Tibial nerve (tissue), 4 donors: ENCODE measurements at regions not wholly inside any gene's neighbourhood (a gene's known extent, or its start where the extent isn't known, plus 50 kb on each side); places are given as distances from the start of the nearest gene placed in this dataset.

ENCODE experiments used
- DNase-seq, 2 donors: peaks; one replicate each; pipeline ENCODE4 v3.0.0-alpha.2; 2019; ENCODE audit warnings: low spot score in 2 of 2
- H3K27ac ChIP-seq, 4 donors: fragments of 200-600 bp; sonication (generic) in 3 of 4; one replicate each; pipeline ENCODE4 v1.5.1; 2017 to 2019; ENCODE audit warnings: mild to moderate bottlenecking in 1 of 4
- H3K27me3 ChIP-seq, 2 donors: fragments of 200-600 bp; sonication (generic) in 1 of 2; one replicate each; pipeline versions ENCODE4 v1.5.1 to v1.6.0; 2017 to 2019
- H3K36me3 ChIP-seq, 3 donors: fragments of 200-600 bp; sonication (generic); one replicate each; pipeline ENCODE4 v1.5.1; 2018 to 2019
- H3K4me1 ChIP-seq, 4 donors: fragments of 200-600 bp; sonication (generic) in 3 of 4; one replicate each; pipeline ENCODE4 v1.5.1; 2017 to 2019
- H3K4me3 ChIP-seq, 4 donors: fragments of 200-600 bp; sonication (generic) in 3 of 4; one replicate each; pipeline ENCODE4 v1.5.1; 2017 to 2019; ENCODE audit warnings: mild to moderate bottlenecking in 1 of 4, moderate library complexity in 1 of 4
- H3K9me3 ChIP-seq, 4 donors: fragments of 200-600 bp; sonication (generic) in 3 of 4; one replicate each; pipeline ENCODE4 v1.5.1; 2017 to 2019
- EP300 ChIP-seq, 2 donors: sonication (generic); formaldehyde crosslinking; IDR thresholded peaks; one replicate each; pipeline ENCODE4 v1.6.1; 2017; ENCODE audit warnings: antibody characterized with exemption in 2 of 2, mild to moderate bottlenecking in 1 of 2
- POLR2A ChIP-seq, 2 donors: fragments of 450-650 bp; IDR thresholded peaks; one replicate each; pipeline ENCODE4 v1.6.1; 2017; ENCODE audit warnings: antibody characterized with exemption in 2 of 2, mild to moderate bottlenecking in 2 of 2, moderate library complexity in 2 of 2
- WGBS, 2 donors: methylation state at CpG; one replicate each; pipeline ENCODE4 v1.1.5; 2018; 5-methylcytosine and 5-hydroxymethylcytosine counted together
- TF ChIP-seq, protein P1 (sequence below), 5 experiments: fragments of 200-600 bp in 3 of 5; fragments of 450-650 bp in 2 of 5; sonication (generic) in 3 of 5; IDR thresholded peaks; one replicate each; pipeline ENCODE4 v1.5.1; 2016 to 2019; ENCODE audit warnings: antibody characterized with exemption in 5 of 5, mild to moderate bottlenecking in 3 of 5, moderate library complexity in 2 of 5

DNA sequence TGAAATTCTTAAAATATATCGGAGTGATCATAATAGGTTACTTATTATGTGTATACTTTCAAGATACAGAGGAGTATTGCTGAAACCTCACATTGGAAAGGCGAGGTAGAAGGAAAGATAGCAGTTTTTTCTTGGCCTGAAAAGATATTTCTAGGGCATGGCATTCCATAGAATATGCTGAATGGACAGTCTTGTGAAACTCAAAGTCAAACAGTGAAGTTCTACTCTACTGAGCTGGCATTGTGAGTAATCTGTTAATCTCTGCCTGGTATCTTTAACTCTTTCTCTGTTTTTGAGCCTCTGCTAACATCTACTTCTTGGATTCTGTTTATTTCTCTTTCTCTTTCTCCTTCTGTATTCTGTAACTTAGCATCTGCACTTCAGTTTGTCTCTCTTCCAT, 176.3 kb upstream of the ZBTB20 start:
- Histone ChIP-seq H3K36me3 (no peaks in the 10 kb centered on the region), H3K27ac (no peak overlapping the region), H3K4me3 (no peak overlapping the region), H3K4me1 (peaks cover 0 to 5% (median 0%) of the 10 kb centered on the region in 4 donors), H3K9me3 (no peaks in the 10 kb centered on the region), H3K27me3 (no peaks in the 10 kb centered on the region)
- 42 to 57% methylated on average over 2 of the region's 2 CpGs for WGBS, 2 donors
- no peak for DNase-seq
- TF ChIP-seq, protein P1, sequence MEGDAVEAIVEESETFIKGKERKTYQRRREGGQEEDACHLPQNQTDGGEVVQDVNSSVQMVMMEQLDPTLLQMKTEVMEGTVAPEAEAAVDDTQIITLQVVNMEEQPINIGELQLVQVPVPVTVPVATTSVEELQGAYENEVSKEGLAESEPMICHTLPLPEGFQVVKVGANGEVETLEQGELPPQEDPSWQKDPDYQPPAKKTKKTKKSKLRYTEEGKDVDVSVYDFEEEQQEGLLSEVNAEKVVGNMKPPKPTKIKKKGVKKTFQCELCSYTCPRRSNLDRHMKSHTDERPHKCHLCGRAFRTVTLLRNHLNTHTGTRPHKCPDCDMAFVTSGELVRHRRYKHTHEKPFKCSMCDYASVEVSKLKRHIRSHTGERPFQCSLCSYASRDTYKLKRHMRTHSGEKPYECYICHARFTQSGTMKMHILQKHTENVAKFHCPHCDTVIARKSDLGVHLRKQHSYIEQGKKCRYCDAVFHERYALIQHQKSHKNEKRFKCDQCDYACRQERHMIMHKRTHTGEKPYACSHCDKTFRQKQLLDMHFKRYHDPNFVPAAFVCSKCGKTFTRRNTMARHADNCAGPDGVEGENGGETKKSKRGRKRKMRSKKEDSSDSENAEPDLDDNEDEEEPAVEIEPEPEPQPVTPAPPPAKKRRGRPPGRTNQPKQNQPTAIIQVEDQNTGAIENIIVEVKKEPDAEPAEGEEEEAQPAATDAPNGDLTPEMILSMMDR (IDR thresholded peaks at IDR 0.05): no peak
- TF ChIP-seq POLR2A (IDR thresholded peaks at IDR 0.05) (no peak), EP300 (IDR thresholded peaks at IDR 0.05) (no peak)

DNA sequence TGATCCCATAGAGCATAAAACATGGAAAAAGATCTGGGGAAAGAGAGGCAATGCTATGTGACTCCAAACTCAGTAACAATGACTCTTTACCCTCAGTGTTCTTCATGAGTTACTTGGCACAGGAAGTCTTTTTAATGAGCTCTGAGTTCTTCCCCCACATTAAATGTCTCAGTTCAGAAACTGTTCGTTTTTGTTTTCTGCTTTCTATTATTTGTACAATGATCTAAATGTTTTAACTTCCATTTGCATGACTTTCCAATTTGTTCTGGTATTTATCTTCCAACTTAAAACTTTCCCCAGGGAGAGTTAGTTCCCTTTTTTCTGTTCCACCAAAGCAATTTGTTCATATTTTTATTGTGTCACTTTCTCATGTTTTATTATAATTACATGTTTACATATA, 177.0 kb upstream of the ZBTB20 start:
- WGBS, 2 donors: 4 to 7% methylated on average over 1 of the region's 1 CpG

DNA sequence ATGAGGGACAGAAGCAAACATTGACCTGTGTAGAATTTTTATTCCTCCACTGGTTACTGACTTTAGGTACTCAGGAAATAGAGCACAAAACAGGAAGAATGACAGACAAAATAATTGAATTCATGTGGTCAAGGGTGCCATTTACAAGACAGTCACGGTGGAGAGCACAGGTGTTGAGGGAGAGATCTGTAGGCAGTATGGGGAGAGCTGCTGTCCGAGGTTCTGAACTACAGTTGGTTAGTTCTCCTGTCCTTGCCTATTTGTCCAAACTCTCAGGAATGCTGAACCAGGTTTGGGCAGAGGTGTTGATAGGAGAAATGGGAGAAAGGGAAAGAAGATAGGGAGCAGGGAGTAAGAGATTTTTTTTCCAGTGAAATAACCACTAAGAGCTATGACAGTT, 178.5 kb upstream of the ZBTB20 start:
- Histone ChIP-seq H3K9me3 (no peaks in the 10 kb centered on the region), H3K36me3 (no peaks in the 10 kb centered on the region), H3K27me3 (no peaks in the 10 kb centered on the region), H3K4me3 (no peak overlapping the region), H3K4me1 (peaks cover 0 to 5% (median 0%) of the 10 kb centered on the region in 4 donors), H3K27ac (no peak overlapping the region)
- TF ChIP-seq, protein P1 (IDR thresholded peaks at IDR 0.05): no peak
- TF ChIP-seq POLR2A (IDR thresholded peaks at IDR 0.05) (no peak), EP300 (IDR thresholded peaks at IDR 0.05) (no peak)
- DNase-seq: peak in 1 of 2 donors; percentile 7
- 16 to 18% methylated on average over 2 of the region's 2 CpGs for WGBS, 2 donors

More for the DNA sequence above, 177.0 kb upstream of the ZBTB20 start:
- no peaks in the 10 kb centered on the region for H3K9me3 ChIP-seq
- H3K4me1 ChIP-seq: peaks cover 0 to 5% (median 0%) of the 10 kb centered on the region in 4 donors
- H3K4me3 ChIP-seq: no peak overlapping the region
- H3K27me3 ChIP-seq: no peaks in the 10 kb centered on the region
- TF ChIP-seq POLR2A (IDR thresholded peaks at IDR 0.05) (no peak), EP300 (IDR thresholded peaks at IDR 0.05) (no peak)
- TF ChIP-seq, protein P1 (IDR thresholded peaks at IDR 0.05): no peak
- no peak for DNase-seq
- no peaks in the 10 kb centered on the region for H3K36me3 ChIP-seq
- no peak overlapping the region for H3K27ac ChIP-seq

DNA sequence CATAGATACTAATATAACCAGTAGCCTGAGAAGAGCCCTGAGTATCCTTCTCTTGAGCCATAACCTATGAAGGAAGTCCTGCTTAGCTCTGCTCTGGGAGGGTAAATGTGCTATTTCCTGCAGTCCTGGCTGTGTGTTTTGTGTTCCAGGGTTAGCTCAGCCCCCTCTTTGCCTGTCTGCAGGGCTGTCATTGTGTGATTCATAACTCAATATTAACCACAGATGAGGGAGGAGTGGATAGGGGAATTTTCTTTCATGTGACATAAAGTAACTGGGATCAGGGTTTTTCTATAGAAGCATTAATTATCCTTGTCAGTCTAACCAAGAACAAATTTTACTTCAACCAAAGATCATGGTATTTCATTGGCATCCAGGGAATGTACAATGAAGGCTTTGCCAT, 183.3 kb upstream of the ZBTB20 start:
- DNase-seq: no peak
- no peaks in the 10 kb centered on the region for H3K4me1 ChIP-seq
- H3K27me3 ChIP-seq: no peaks in the 10 kb centered on the region
- H3K4me3 ChIP-seq: no peak overlapping the region
- H3K9me3 ChIP-seq: no peaks in the 10 kb centered on the region
- TF ChIP-seq, protein P1 (IDR thresholded peaks at IDR 0.05): no peak
- TF ChIP-seq EP300 (IDR thresholded peaks at IDR 0.05): no peak
- TF ChIP-seq POLR2A (IDR thresholded peaks at IDR 0.05): no peak
- no peaks in the 10 kb centered on the region for H3K36me3 ChIP-seq
- no peak overlapping the region for H3K27ac ChIP-seq

DNA sequence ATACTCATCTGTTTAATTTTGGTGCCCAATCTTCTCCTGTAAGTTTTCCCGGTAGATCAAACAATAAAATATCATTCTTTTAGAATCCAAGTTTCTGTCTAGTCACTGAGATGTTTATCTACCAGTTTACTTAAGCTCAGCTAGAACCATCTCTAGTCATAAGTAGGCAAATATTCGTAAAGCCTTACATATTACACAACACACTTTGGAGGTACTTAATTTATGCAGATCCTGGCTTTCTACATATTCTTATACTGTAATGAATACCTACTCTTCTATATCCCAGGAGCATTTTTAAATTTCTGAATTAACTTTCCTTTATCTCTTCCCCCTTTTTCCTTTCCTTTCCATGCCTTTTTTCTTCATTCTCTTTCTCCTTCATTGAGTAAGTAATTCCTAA, 185.9 kb upstream of the ZBTB20 start:
- no peaks in the 10 kb centered on the region for H3K27me3 ChIP-seq
- DNase-seq: no peak
- TF ChIP-seq POLR2A (IDR thresholded peaks at IDR 0.05): no peak
- no peak for TF ChIP-seq EP300 (IDR thresholded peaks at IDR 0.05)
- TF ChIP-seq, protein P1 (IDR thresholded peaks at IDR 0.05): no peak
- H3K4me3 ChIP-seq: no peak overlapping the region
- no peak overlapping the region for H3K27ac ChIP-seq
- 94% methylated on average over 2 of the region's 2 CpGs for WGBS, 2 donors
- no peaks in the 10 kb centered on the region for H3K4me1 ChIP-seq
- H3K9me3 ChIP-seq: no peaks in the 10 kb centered on the region
- H3K36me3 ChIP-seq: no peaks in the 10 kb centered on the region
